MM.1S (cell line): ENCODE measurements at regions not wholly inside any gene's neighbourhood (a gene's known extent, or its start where the extent isn't known, plus 50 kb on each side); places are given as distances from the start of the nearest gene placed in this dataset.

ENCODE experiments used
- CTCF ChIP-seq: fragments of 300-600 bp; sonication (generic); IDR thresholded peaks from 2 replicates; pipeline ENCODE4 v1.5.1; 2016; ENCODE audit warnings: antibody characterized with exemption, low read length, mixed read lengths
- EZH2 ChIP-seq: fragments of 300-600 bp; sonication (generic); optimal IDR thresholded peaks from 2 replicates; pipeline ENCODE3; 2017; ENCODE audit warnings: low read depth, mild to moderate bottlenecking, antibody characterized with exemption, low read length, mixed read lengths
- EZH2phosphoT487 ChIP-seq: fragments of 300-600 bp; sonication (generic); IDR thresholded peaks from 2 replicates; pipeline ENCODE4 v1.6.1; 2018; ENCODE audit warnings: antibody characterized with exemption, low read length

GRCh38 chr3:62950210-62950609, 75.0 kb upstream of the CADPS start:
- TF ChIP-seq CTCF (no peak), EZH2phosphoT487 (no peak), EZH2 (no peak)
